Osteoblast (primary cell): ENCODE measurements at regions not wholly inside any gene's neighbourhood (a gene's known extent, or its start where the extent isn't known, plus 50 kb on each side); places are given as distances from the start of the nearest gene placed in this dataset.

Experiments
- DNase-seq: peaks from one replicate; pipeline ENCODE4 v3.0.0; 2011; ENCODE audit warnings: low spot score, mixed read lengths; ENCODE audit not compliant: insufficient read length; ENCODE audit errors: missing footprints
- H2AFZ ChIP-seq: 2 replicates; pipeline ENCODE4 v1.6.0; 2011; ENCODE audit warnings: mild to moderate bottlenecking, low read length
- H3K27ac ChIP-seq: 2 replicates; pipeline ENCODE4 v1.5.1; 2011; ENCODE audit warnings: mild to moderate bottlenecking, low read depth, low read length, moderate library complexity
- H3K27me3 ChIP-seq: 2 replicates; pipeline ENCODE4 v1.6.0; 2012; ENCODE audit warnings: mild to moderate bottlenecking, control low read depth, inconsistent platforms, low read length, moderate library complexity; ENCODE audit not compliant: insufficient read depth
- H3K36me3 ChIP-seq: 2 replicates; pipeline ENCODE4 v1.5.1; 2011; ENCODE audit warnings: mild to moderate bottlenecking, low read length, control low read depth, moderate library complexity; ENCODE audit not compliant: insufficient read depth
- H3K4me1 ChIP-seq: 2 replicates; pipeline ENCODE4 v1.5.1; 2011; ENCODE audit warnings: mild to moderate bottlenecking, low read length, control low read depth, moderate library complexity; ENCODE audit not compliant: insufficient read depth
- H3K4me2 ChIP-seq: 2 replicates; pipeline ENCODE4 v1.6.0; 2011; ENCODE audit warnings: mild to moderate bottlenecking, low read length; ENCODE audit not compliant: insufficient read depth
- H3K4me3 ChIP-seq: fragments of 200-600 bp; sonication (generic); 3 replicates; pipeline ENCODE4 v1.5.1; 2012; ENCODE audit warnings: mild to moderate bottlenecking, low read length, inconsistent platforms; ENCODE audit not compliant: insufficient read depth
- H3K79me2 ChIP-seq: 2 replicates; pipeline ENCODE4 v1.6.0; 2012; ENCODE audit warnings: mild to moderate bottlenecking, low read length, control low read depth, inconsistent platforms; ENCODE audit not compliant: insufficient read depth
- H3K9me3 ChIP-seq: 2 replicates; pipeline ENCODE4 v1.5.1; 2011; ENCODE audit warnings: low read depth, low read length, control low read depth
- H4K20me1 ChIP-seq: 2 replicates; pipeline ENCODE4 v1.6.0; 2012; ENCODE audit warnings: mild to moderate bottlenecking, low read length, control low read depth; ENCODE audit not compliant: insufficient read depth
- CTCF ChIP-seq: IDR thresholded peaks from 2 replicates; pipeline ENCODE4 v1.5.1; 2011; ENCODE audit warnings: mild to moderate bottlenecking, low read depth, low read length, moderate library complexity; ENCODE audit errors: extremely low read depth

- Histone ChIP-seq H3K79me2 (no peaks in the 10 kb centered on the region), H4K20me1 (no peaks in the 10 kb centered on the region), H3K27ac (peak overlapping the region; percentile 77), H3K9me3 (no peaks in the 10 kb centered on the region), H3K27me3 (no peaks in the 10 kb centered on the region), H2AFZ (no peak overlapping the region), H3K36me3 (no peaks in the 10 kb centered on the region), H3K4me1 (peaks cover 59% of the 10 kb centered on the region), H3K4me2 (peak overlapping the region; percentile 24), H3K4me3 (no peak overlapping the region)
- DNase-seq = no peak
- TF ChIP-seq CTCF = no peak
Observed at GRCh38 chr9:76557674-76558225, 98.8 kb downstream of the GCNT1 start.

GRCh38 chr9:76558465-76558864 lies 99.5 kb downstream of the GCNT1 start:
- H3K9me3 ChIP-seq = no peaks in the 10 kb centered on the region
- no peaks in the 10 kb centered on the region for H3K27me3 ChIP-seq
- peak overlapping the region; percentile 24 for H3K4me2 ChIP-seq
- H3K79me2 ChIP-seq = no peaks in the 10 kb centered on the region
- no peaks in the 10 kb centered on the region for H3K36me3 ChIP-seq
- H3K27ac ChIP-seq = peak overlapping the region; percentile 77
- TF ChIP-seq CTCF = no peak
- H4K20me1 ChIP-seq = no peaks in the 10 kb centered on the region
- H2AFZ ChIP-seq = no peak overlapping the region
- peaks cover 66% of the 10 kb centered on the region for H3K4me1 ChIP-seq
- DNase-seq = no peak
- no peak overlapping the region for H3K4me3 ChIP-seq

- Histone ChIP-seq H3K27ac (no peak overlapping the region), H4K20me1 (no peaks in the 10 kb centered on the region), H3K4me1 (peaks cover 71% of the 10 kb centered on the region), H3K79me2 (no peaks in the 10 kb centered on the region), H3K36me3 (no peaks in the 10 kb centered on the region), H2AFZ (no peak overlapping the region), H3K9me3 (no peaks in the 10 kb centered on the region), H3K4me3 (no peak overlapping the region), H3K27me3 (no peaks in the 10 kb centered on the region), H3K4me2 (no peak overlapping the region)
- TF ChIP-seq CTCF = no peak
- no peak for DNase-seq
Observed at GRCh38 chr9:76559286-76559685, 100.3 kb downstream of the GCNT1 start.

GRCh38 chr9:76560481-76560922 lies 101.5 kb downstream of the GCNT1 start:
- H3K4me3 ChIP-seq = no peak overlapping the region
- peak overlapping the region; percentile 28 for H3K4me2 ChIP-seq
- no peaks in the 10 kb centered on the region for H3K36me3 ChIP-seq
- no peak for DNase-seq
- H3K79me2 ChIP-seq = no peaks in the 10 kb centered on the region
- peak overlapping the region; percentile 60 for H3K27ac ChIP-seq
- no peak overlapping the region for H2AFZ ChIP-seq
- no peak for TF ChIP-seq CTCF
- H3K27me3 ChIP-seq = no peaks in the 10 kb centered on the region
- no peaks in the 10 kb centered on the region for H4K20me1 ChIP-seq
- H3K4me1 ChIP-seq = peaks cover 76% of the 10 kb centered on the region
- no peaks in the 10 kb centered on the region for H3K9me3 ChIP-seq
